GM12878 (cell line): ENCODE measurements at regions not wholly inside any gene's neighbourhood (a gene's known extent, or its start where the extent isn't known, plus 50 kb on each side); places are given as distances from the start of the nearest gene placed in this dataset.

Experiments
- ATAC-seq: fragments of 200-7000 bp; cut with Tn5 transposase; 3 replicates; pipeline ENCODE4 v1.9.1; 2020; ENCODE audit warnings: mild to moderate bottlenecking, moderate library complexity
- BruUV-seq: library from RNA; stranded (reverse); fragments of 400-500 nt; replicated peaks from 2 replicates; lab custom pipeline; 2021; lab: Mats Ljungman, UMichigan
- CTCF ChIA-PET: fragments of 300-600 bp; sonication (Branson Sonifier 250); formaldehyde crosslinking; extraction: SDS; loops from one replicate; lab custom pipeline; 2021; ENCODE audit warnings: inconsistent platforms; lab: Yijun Ruan, JAX
- POLR2A ChIA-PET: fragments of 350-600 bp; formaldehyde crosslinking; extraction: SDS; loops from one replicate; lab custom pipeline; 2021; ENCODE audit warnings: inconsistent platforms; lab: Charles Lee
- RAD21 ChIA-PET: fragments of 300-600 bp; sonication (Branson Sonifier 250); formaldehyde crosslinking; loops from one replicate; lab custom pipeline; 2023; ENCODE audit warnings: antibody characterized with exemption; ENCODE audit not compliant: unreplicated experiment; lab: Charles Lee
- SMC1A ChIA-PET: fragments of 300-600 bp; sonication (Branson Sonifier 250); formaldehyde crosslinking; loops from one replicate; lab custom pipeline; 2023; ENCODE audit not compliant: unreplicated experiment, uncharacterized antibody; lab: Charles Lee
- DNase-seq: peaks from one replicate; pipeline ENCODE4 v3.0.0-alpha.2; 2011; ENCODE audit warnings: low read depth, low spot score
- FAIRE-seq: peaks from 3 replicates; lab custom pipeline; 2011; peaks lifted over from hg19 to GRCh38; lab: Jason Lieb, UNC
- H2AFZ ChIP-seq: 2 replicates; pipeline ENCODE4 v1.6.0; 2011; ENCODE audit warnings: low read depth, low read length, control low read depth; ENCODE audit not compliant: control insufficient read depth
- H3K27ac ChIP-seq: 2 replicates; pipeline ENCODE4 v1.5.1; 2011; ENCODE audit warnings: control low read depth; ENCODE audit not compliant: control insufficient read depth, insufficient read depth
- H3K27me3 ChIP-seq, 2 experiments: replicated peaks in 1 of 2; 2 replicates each; pipeline versions ENCODE4 v1.6.0 to v1.6.1; 2011; ENCODE audit warnings: low read length in 1 of 2; ENCODE audit not compliant: control insufficient read depth in 2 of 2, insufficient read depth in 2 of 2
- H3K36me3 ChIP-seq, 2 experiments: 2 replicates each; pipeline ENCODE4 v1.5.1; 2011; ENCODE audit warnings: low read length in 1 of 2; ENCODE audit not compliant: control insufficient read depth in 2 of 2, insufficient read depth in 2 of 2
- H3K4me1 ChIP-seq: 2 replicates; pipeline ENCODE4 v1.6.1; 2011; ENCODE audit warnings: mild to moderate bottlenecking, low read length, moderate library complexity, mixed read lengths; ENCODE audit not compliant: control insufficient read depth, insufficient read depth
- H3K4me2 ChIP-seq: 2 replicates; pipeline ENCODE4 v1.6.0; 2011; ENCODE audit warnings: control low read depth; ENCODE audit not compliant: control insufficient read depth, insufficient read depth
- H3K4me3 ChIP-seq: fragments of 200-600 bp; sonication (generic); 2 replicates; pipeline ENCODE4 v1.5.1; 2016
- H3K79me2 ChIP-seq: 2 replicates; pipeline ENCODE4 v1.6.0; 2011; ENCODE audit warnings: low read length; ENCODE audit not compliant: control insufficient read depth, insufficient read depth
- H3K9ac ChIP-seq: 2 replicates; pipeline ENCODE4 v1.8.0; 2011; ENCODE audit warnings: low read length, control low read depth, mixed read lengths; ENCODE audit not compliant: control insufficient read depth, insufficient read depth
- H3K9me3 ChIP-seq: replicated peaks from 3 replicates; pipeline ENCODE4 v1.5.1; 2011; ENCODE audit warnings: mild to moderate bottlenecking, low read length; ENCODE audit not compliant: control insufficient read depth, insufficient read depth
- H4K20me1 ChIP-seq: 2 replicates; pipeline ENCODE4 v1.6.0; 2011; ENCODE audit not compliant: control insufficient read depth, insufficient read depth
- CTCF ChIP-seq, 3 experiments: IDR thresholded peaks in 2 of 3; conservative IDR thresholded peaks in 1 of 3; 2 replicates each; pipeline ENCODE4 v1.5.1; 2011; ENCODE audit warnings: low read depth in 3 of 3, low read length in 3 of 3, mild to moderate bottlenecking in 3 of 3, control low read depth in 2 of 3, moderate library complexity in 2 of 3, inconsistent platforms in 1 of 3, mixed read lengths in 1 of 3; ENCODE audit not compliant: control insufficient read depth in 2 of 3, insufficient read depth in 1 of 3; ENCODE audit errors: extremely low read depth in 1 of 3
- EED ChIP-seq: sonication (generic); IDR thresholded peaks from 2 replicates; pipeline ENCODE4 v1.6.1; 2016; ENCODE audit warnings: antibody characterized with exemption, low read depth
- EGR1 ChIP-seq, 2 experiments: IDR thresholded peaks; 1 replicate in 1 of 2; 2 replicates in 1 of 2; pipeline ENCODE4 v1.6.1; 2011 to 2012; ENCODE audit warnings: low read depth in 2 of 2, low read length in 2 of 2, borderline replicate concordance in 1 of 2, mild to moderate bottlenecking in 1 of 2, moderate library complexity in 1 of 2
- IRF3 ChIP-seq: fragments of 450-650 bp; IDR thresholded peaks from 2 replicates; pipeline ENCODE4 v1.6.1; 2014; ENCODE audit warnings: mild to moderate bottlenecking
- IRF4 ChIP-seq: IDR thresholded peaks from 2 replicates; pipeline ENCODE4 v1.6.1; 2011; ENCODE audit warnings: low read depth, low read length
- JUNB ChIP-seq: IDR thresholded peaks from 2 replicates; pipeline ENCODE4 v1.6.1; 2016; ENCODE audit warnings: antibody characterized with exemption, mild to moderate bottlenecking
- RUNX3 ChIP-seq: IDR thresholded peaks from 2 replicates; pipeline ENCODE4 v1.6.1; 2012; ENCODE audit warnings: low read length, inconsistent platforms
- SKIL ChIP-seq: fragments of 450-650 bp; IDR thresholded peaks from 2 replicates; pipeline ENCODE4 v1.6.1; 2017; ENCODE audit warnings: mild to moderate bottlenecking, low read depth, inconsistent platforms; ENCODE audit not compliant: poor library complexity, severe bottlenecking
- STAT1 ChIP-seq: fragments of 450-650 bp; conservative IDR thresholded peaks from 2 replicates; pipeline ENCODE4 v1.6.1; 2014; ENCODE audit warnings: antibody characterized with exemption, mild to moderate bottlenecking
- TCF3 ChIP-seq: IDR thresholded peaks from 2 replicates; pipeline ENCODE4 v1.6.1; 2012; ENCODE audit warnings: low read depth, mild to moderate bottlenecking, low read length, borderline replicate concordance; ENCODE audit not compliant: insufficient read depth
- ZBTB4 ChIP-seq: fragments of 450-650 bp; formaldehyde crosslinking; IDR thresholded peaks from 2 replicates; pipeline ENCODE4 v1.4.0; 2022; ENCODE audit warnings: mild to moderate bottlenecking, moderate library complexity
- ZNF207 ChIP-seq: fragments of 450-650 bp; IDR thresholded peaks from 2 replicates; pipeline ENCODE4 v1.6.1; 2014; ENCODE audit warnings: antibody characterized with exemption, mild to moderate bottlenecking, borderline replicate concordance
- ZNF24 ChIP-seq: fragments of 450-650 bp; IDR thresholded peaks from 2 replicates; pipeline ENCODE4 v1.6.1; 2017; ENCODE audit warnings: antibody characterized with exemption, mild to moderate bottlenecking
- ZNF622 ChIP-seq: fragments of 450-650 bp; IDR thresholded peaks from 2 replicates; pipeline ENCODE4 v1.6.1; 2017; ENCODE audit warnings: mild to moderate bottlenecking, inconsistent platforms
- WGBS: methylation state at CpG from one replicate; pipeline ENCODE4 v1.1.6; 2016; ENCODE audit warnings: low lambda C conversion rate; ENCODE audit not compliant: insufficient replicate concordance, insufficient coverage; ENCODE audit errors: missing lambda C conversion rate; 5-methylcytosine and 5-hydroxymethylcytosine counted together
- in situ Hi-C: fragments of 300-500 bp; cut with MboI; formaldehyde crosslinking; loops from 9 replicates; pipeline ENCODE4 v1.14.3; 2018; ENCODE audit warnings: mixed read lengths
- intact Hi-C: fragments of 100-400 bp; cut with micrococcal nuclease; formaldehyde crosslinking; loops from one replicate; pipeline ENCODE4 v1.14.2; 2022; ENCODE audit not compliant: unreplicated experiment

GRCh38 chr6:40307712-40308111, 279.5 kb downstream of the LRFN2 start:
- no peaks in the 10 kb centered on the region for H3K36me3 ChIP-seq
- peaks cover 3 to 6% of the 10 kb centered on the region in 2 experiments; a peak in 3 of 4 replicates for H3K27me3 ChIP-seq
- RAD21 ChIA-PET, result interaction anchor here (0.8 to 4.2 kb wide), 17 partner anchors 8 to 945 kb away, joined by 3 to 78 read pairs (median 5); no protein-coding TSS in a partner anchor
- no peak overlapping the region for H2AFZ ChIP-seq
- BruUV-seq, result no TSS peak
- 26% methylated on average over 5 of the region's 5 CpGs for WGBS
- no peaks in the 10 kb centered on the region for H3K4me1 ChIP-seq
- in situ Hi-C loops (no loop called here), intact Hi-C loops (loop anchor here (1.0 to 10.0 kb wide), 3 partner anchors 326 to 963 kb away; no protein-coding TSS in a partner anchor)
- H3K27ac ChIP-seq, result no peak overlapping the region
- FAIRE-seq, result no peak
- no peak for DNase-seq
- no peaks in the 10 kb centered on the region for H4K20me1 ChIP-seq
- H3K4me3 ChIP-seq, result no peak overlapping the region
- POLR2A ChIA-PET, result interaction anchor here (2.2 kb wide), 1 partner anchor 55 kb away, joined by 6 read pairs; no protein-coding TSS in a partner anchor
- H3K9me3 ChIP-seq, result no peaks in the 10 kb centered on the region
- no peak for ATAC-seq
- no peak overlapping the region for H3K4me2 ChIP-seq
- SMC1A ChIA-PET, result interaction anchor here (0.6 to 3.9 kb wide), 27 partner anchors 9 to 442 kb away, joined by 3 to 24 read pairs (median 5); no protein-coding TSS in a partner anchor
- H3K79me2 ChIP-seq, result no peaks in the 10 kb centered on the region
- CTCF ChIA-PET, result interaction anchor here (0.6 to 3.8 kb wide), 26 partner anchors 14 to 961 kb away, joined by 3 to 72 read pairs (median 4); no protein-coding TSS in a partner anchor
- H3K9ac ChIP-seq, result no peak overlapping the region
- TF ChIP-seq IRF4, result no peak
- TF ChIP-seq ZNF24, result no peak
- no peak for TF ChIP-seq RUNX3
- no peak for TF ChIP-seq STAT1
- no peak for TF ChIP-seq SKIL
- TF ChIP-seq TCF3, result no peak
- no peak for TF ChIP-seq CTCF (IDR thresholded peaks at IDR 0.05 in 2 of 3, conservative IDR thresholded peaks at IDR 0.05 in 1 of 3; ENCODE audit: control insufficient read depth in 2 of 3, extremely low read depth in 1 of 3, insufficient read depth in 1 of 3, low read depth in 3 of 3, low read length in 3 of 3)
- no peak for TF ChIP-seq ZBTB4
- TF ChIP-seq EGR1 (IDR thresholded peaks at IDR 0.05; ENCODE audit: borderline replicate concordance in 1 of 2, low read depth in 2 of 2, low read length in 2 of 2), result no peak
- TF ChIP-seq ZNF622, result no peak
- TF ChIP-seq IRF3, result no peak
- TF ChIP-seq EED, result no peak
- TF ChIP-seq JUNB, result no peak
- TF ChIP-seq ZNF207, result no peak
